K562 (cell line): ENCODE measurements at regions not wholly inside any gene's neighbourhood (a gene's known extent, or its start where the extent isn't known, plus 50 kb on each side); places are given as distances from the start of the nearest gene placed in this dataset.

ENCODE experiments used
- ATAC-seq: fragments of 200-7000 bp; cut with Tn5 transposase; 3 replicates; pipeline ENCODE4 v1.9.1; 2020; ENCODE audit warnings: moderate library complexity
- BruUV-seq: library from RNA; stranded (reverse); fragments of 400-500 nt; replicated peaks from 2 replicates; lab custom pipeline; 2021; lab: Mats Ljungman, UMichigan
- CTCF ChIA-PET: fragments of 300-600 bp; formaldehyde crosslinking; extraction: SDS; loops from one replicate; lab custom pipeline; 2021; ENCODE audit warnings: low intra/inter-chr PET ratio; lab: Yijun Ruan, JAX
- POLR2A ChIA-PET: fragments of 300-600, 350-650 bp; sonication (Branson Sonifier 250); formaldehyde crosslinking; extraction: SDS; loops from one replicate; lab custom pipeline; 2021; ENCODE audit warnings: antibody characterized with exemption, inconsistent platforms; lab: Yijun Ruan, JAX
- DNase-seq, 4 experiments: peaks; one replicate each; pipeline versions ENCODE4 v3.0.0 to v3.0.0-alpha.2; 2011 to 2018; ENCODE audit warnings: low spot score in 3 of 4, mixed read lengths in 3 of 4; ENCODE audit errors: extremely low read depth in 1 of 4
- FAIRE-seq: peaks from 2 replicates; lab custom pipeline; 2011; peaks lifted over from hg19 to GRCh38; lab: Jason Lieb, UNC
- H2AFZ ChIP-seq: 2 replicates; pipeline ENCODE4 v1.6.0; 2011; ENCODE audit warnings: low read depth, low read length, control low read depth, inconsistent platforms
- H3K27ac ChIP-seq: fragments of 200-600 bp; 3 replicates; pipeline ENCODE4 v1.8.0; 2011; ENCODE audit warnings: low read depth, mild to moderate bottlenecking, control low read depth, inconsistent platforms, low read length, moderate library complexity, mixed read lengths; ENCODE audit errors: extremely low read depth
- H3K27me3 ChIP-seq, 2 experiments: fragments of 300-600 bp in 1 of 2; 2 replicates in 1 of 2; 3 replicates in 1 of 2; pipeline versions ENCODE4 v1.6.0 to v1.8.0; 2011; ENCODE audit warnings: inconsistent platforms in 2 of 2, low read length in 2 of 2, mild to moderate bottlenecking in 1 of 2, mixed read lengths in 1 of 2, moderate library complexity in 1 of 2; ENCODE audit not compliant: control insufficient read depth in 2 of 2, insufficient read depth in 2 of 2
- H3K36me3 ChIP-seq: fragments of 300-600 bp; 3 replicates; pipeline ENCODE4 v1.8.0; 2011; ENCODE audit warnings: mild to moderate bottlenecking, low read length, inconsistent platforms; ENCODE audit not compliant: control insufficient read depth, insufficient read depth
- H3K4me1 ChIP-seq, 2 experiments: fragments of 200-600 bp in 1 of 2; replicated peaks in 1 of 2; 2 replicates in 1 of 2; 3 replicates in 1 of 2; pipeline versions ENCODE4 v1.5.1 to v1.8.0; 2011; ENCODE audit warnings: inconsistent platforms in 2 of 2, low read length in 2 of 2, mild to moderate bottlenecking in 1 of 2, mixed read lengths in 1 of 2, moderate library complexity in 1 of 2; ENCODE audit not compliant: control insufficient read depth in 2 of 2, insufficient read depth in 2 of 2
- H3K4me2 ChIP-seq: 2 replicates; pipeline ENCODE4 v1.6.1; 2011; ENCODE audit warnings: low read length, control low read depth, inconsistent platforms, mixed read lengths; ENCODE audit not compliant: insufficient read depth
- H3K4me3 ChIP-seq: fragments of 200-600 bp; sonication (generic), shearing (Covaris generic); 2 replicates; pipeline ENCODE4 v1.5.1; 2016; ENCODE audit warnings: control low read depth, inconsistent platforms
- H3K79me2 ChIP-seq: fragments of 200-600 bp; 3 replicates; pipeline ENCODE4 v1.8.0; 2011; ENCODE audit warnings: low read length, inconsistent platforms; ENCODE audit not compliant: control insufficient read depth, insufficient read depth
- H3K9ac ChIP-seq, 2 experiments: 2 replicates each; pipeline versions ENCODE4 v1.6.0 to v1.6.1; 2011; ENCODE audit warnings: low read depth in 2 of 2, low read length in 2 of 2, control low read depth in 1 of 2, inconsistent platforms in 1 of 2, mild to moderate bottlenecking in 1 of 2, mixed read lengths in 1 of 2; ENCODE audit not compliant: insufficient read depth in 1 of 2
- H3K9me1 ChIP-seq: one replicate; pipeline ENCODE4 v1.6.0; 2011; ENCODE audit warnings: inconsistent platforms, mild to moderate bottlenecking, low read length, moderate library complexity; ENCODE audit not compliant: control insufficient read depth, insufficient read depth
- H3K9me3 ChIP-seq: replicated peaks from 2 replicates; pipeline ENCODE4 v1.5.1; 2011; ENCODE audit warnings: low read depth, low read length, inconsistent platforms; ENCODE audit not compliant: control insufficient read depth, insufficient read depth
- H4K20me1 ChIP-seq: replicated peaks from 2 replicates; pipeline ENCODE4 v1.6.1; 2011; ENCODE audit warnings: low read length, inconsistent platforms, mixed read lengths; ENCODE audit not compliant: control insufficient read depth, insufficient read depth
- CBFA2T3 ChIP-seq: fragments of 450-650 bp; IDR thresholded peaks from 2 replicates; pipeline ENCODE4 v1.6.1; 2017
- GMEB1 ChIP-seq: fragments of 250-450 bp; sonication (Bioruptor Pico); IDR thresholded peaks from 2 replicates; pipeline ENCODE4 v1.4.0; 2020; ENCODE audit warnings: mild to moderate bottlenecking
- HCFC1 ChIP-seq: IDR thresholded peaks from 2 replicates; pipeline ENCODE4 v1.6.1; 2012; ENCODE audit warnings: low read depth, low read length, improper control_type of control experiment
- HMGXB4 ChIP-seq: sonication (generic); formaldehyde crosslinking; IDR thresholded peaks from 2 replicates; pipeline ENCODE4 v1.8.1; 2023; ENCODE audit warnings: mild to moderate bottlenecking, missing genetic modification reagents
- KLF1 ChIP-seq: fragments of 450-650 bp; IDR thresholded peaks from 2 replicates; pipeline ENCODE4 v1.6.1; 2016; ENCODE audit warnings: missing genetic modification characterization, missing compliant biosample characterization
- LCOR ChIP-seq: sonication (generic); formaldehyde crosslinking; IDR thresholded peaks from 2 replicates; pipeline ENCODE4 v1.8.0; 2022; ENCODE audit warnings: mild to moderate bottlenecking, missing genetic modification reagents
- NBN ChIP-seq: fragments of 450-650 bp; IDR thresholded peaks from 2 replicates; pipeline ENCODE4 v1.6.1; 2016; ENCODE audit warnings: low read depth, mild to moderate bottlenecking
- NFE2L1 ChIP-seq: fragments of 450-650 bp; IDR thresholded peaks from 2 replicates; pipeline ENCODE4 v1.6.1; 2016; ENCODE audit warnings: missing genetic modification characterization, low read depth, mild to moderate bottlenecking, missing compliant biosample characterization, moderate library complexity, borderline replicate concordance
- ZNF41 ChIP-seq: fragments of 250-450 bp; sonication (Bioruptor Pico); conservative IDR thresholded peaks from 2 replicates; pipeline ENCODE4 v1.4.0; 2020; ENCODE audit warnings: mild to moderate bottlenecking
- ZNF639 ChIP-seq, 2 experiments: fragments of 200-800 bp in 1 of 2; sonication (Bioruptor generic) in 1 of 2; sonication (generic) in 1 of 2; formaldehyde crosslinking in 1 of 2; IDR thresholded peaks in 1 of 2; conservative IDR thresholded peaks in 1 of 2; 2 replicates each; pipeline versions ENCODE4 v1.5.0 to v1.6.1; 2016 to 2020; ENCODE audit warnings: missing compliant biosample characterization in 1 of 2, missing genetic modification characterization in 1 of 2, missing genetic modification reagents in 1 of 2
- WGBS: fragments of 100-300 bp; shearing (Covaris generic); methylation state at CpG from one replicate; pipeline ENCODE4 v1.1.6; 2016; ENCODE audit warnings: low coverage, mixed read lengths; ENCODE audit not compliant: insufficient coverage; ENCODE audit errors: missing lambda C conversion rate; 5-methylcytosine and 5-hydroxymethylcytosine counted together
- in situ Hi-C: fragments of 300-500 bp; cut with MboI; formaldehyde crosslinking; loops from 4 replicates; pipeline ENCODE4 v1.15.0; 2018; ENCODE audit warnings: inconsistent platforms, mixed read lengths
- intact Hi-C: fragments of 100-400 bp; cut with micrococcal nuclease; formaldehyde crosslinking; loops from 2 replicates; pipeline ENCODE4 v1.14.2; 2022

GRCh38 chr4:114302472-114302871 is 296.1 kb upstream of the UGT8 start:
- 0% methylated on average over 2 of the region's 2 CpGs for whole genome bisulfite sequencing
- ATAC-seq: no peak
- H3K9me1 ChIP-seq: no peaks in the 10 kb centered on the region

GRCh38 chr4:114304046-114304445 is 294.6 kb upstream of the UGT8 start:
- Histone ChIP-seq H3K4me1 (no peaks in the 10 kb centered on the region), H3K27ac (no peak overlapping the region), H3K4me3 (no peak overlapping the region), H3K27me3 (no peaks in the 10 kb centered on the region), H3K9me3 (no peaks in the 10 kb centered on the region), H3K36me3 (no peaks in the 10 kb centered on the region), H3K9ac (no peak overlapping the region), H3K9me1 (no peaks in the 10 kb centered on the region), H3K4me2 (no peak overlapping the region), H3K79me2 (no peaks in the 10 kb centered on the region), H2AFZ (no peak overlapping the region), H4K20me1 (no peaks in the 10 kb centered on the region)
- BruUV-seq: no TSS peak
- ChIA-PET POLR2A (no interaction called here), CTCF (no interaction called here)
- FAIRE-seq (no peak), ATAC-seq (no peak), DNase-seq (no peak)
- intact Hi-C loops: no loop called here
- 0% methylated on average over 2 of the region's 2 CpGs for WGBS
- in situ Hi-C loops: no loop called here
- TF ChIP-seq HMGXB4 (CRISPR knock-in tag) (no peak), ZNF41 (CRISPR knock-in tag) (no peak), NBN (no peak), KLF1 (no peak), HCFC1 (no peak), CBFA2T3 (no peak), ZNF639 (CRISPR knock-in tag; conservative IDR thresholded peaks at IDR 0.05 in 1 of 2, IDR thresholded peaks at IDR 0.05 in 1 of 2) (no peak)

More at GRCh38 chr4:114302472-114302871, 296.1 kb upstream of the UGT8 start:
- H3K9ac ChIP-seq: no peak overlapping the region
- TF ChIP-seq NFE2L1 (tag): no peak
- TF ChIP-seq GMEB1: no peak
- no peak for TF ChIP-seq HCFC1
- no peak for TF ChIP-seq LCOR (CRISPR knock-in tag)
- TF ChIP-seq, all 486 proteins: peak for 0
- Histone ChIP-seq H3K79me2 (no peaks in the 10 kb centered on the region), H3K27me3 (no peaks in the 10 kb centered on the region), H3K27ac (no peak overlapping the region), H3K4me1 (no peaks in the 10 kb centered on the region), H3K4me2 (no peak overlapping the region), H2AFZ (no peak overlapping the region), H4K20me1 (no peaks in the 10 kb centered on the region), H3K9me3 (no peaks in the 10 kb centered on the region), H3K4me3 (no peak overlapping the region), H3K36me3 (no peaks in the 10 kb centered on the region)
- DNase-seq (no peak), FAIRE-seq (no peak)
- in situ Hi-C loops: no loop called here
- intact Hi-C loops: no loop called here
- POLR2A ChIA-PET: no interaction called here
- BruUV-seq: no TSS peak
- CTCF ChIA-PET: no interaction called here
